ENCODE measurements at regions not wholly inside any gene's neighbourhood (a gene's known extent, or its start where the extent isn't known, plus 50 kb on each side); places are given as distances from the start of the nearest gene placed in this dataset.

DNA sequence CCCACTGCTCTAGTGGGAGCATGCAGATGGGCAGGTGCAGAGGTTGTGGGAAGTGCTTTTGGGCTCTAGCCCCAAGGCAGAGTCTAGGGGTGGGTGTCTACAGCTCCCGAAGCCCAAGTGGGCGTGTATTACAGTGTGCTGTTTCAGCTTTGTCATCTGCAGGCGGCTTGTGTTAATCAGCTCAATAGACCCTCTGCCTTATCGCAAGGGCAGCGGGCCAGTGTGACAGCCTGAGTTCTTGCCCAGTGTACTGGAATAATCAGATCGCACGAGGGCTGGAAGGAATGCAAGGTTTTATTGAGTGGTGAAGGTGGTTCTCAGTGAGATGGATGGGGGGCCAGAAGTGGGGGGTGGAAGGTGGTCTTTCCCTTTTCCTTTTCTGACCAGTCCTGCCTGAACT is 529.4 kb upstream of the AMOT start:
- no TSS peak for BruUV-seq (replicated peaks)

DNA sequence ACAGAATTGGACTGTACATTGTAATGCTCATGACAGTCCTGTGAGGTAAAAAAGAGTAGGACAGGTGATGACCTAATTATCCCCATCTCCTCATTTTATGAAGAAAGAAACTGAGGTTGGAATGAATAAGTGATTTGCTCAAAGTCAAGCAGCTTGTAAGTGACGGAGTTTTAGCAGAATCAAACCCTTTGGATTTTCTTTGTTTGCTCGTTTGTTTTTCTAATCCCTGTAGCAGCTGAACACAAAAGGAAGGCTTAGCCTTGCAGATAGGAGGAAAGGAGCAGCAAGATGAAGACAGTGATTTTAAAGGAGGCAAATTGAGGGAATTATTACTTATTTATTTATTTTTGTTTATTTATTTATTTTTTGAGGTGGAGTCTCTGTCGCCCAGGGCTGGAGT is 528.4 kb upstream of the AMOT start:
- Histone ChIP-seq H3K9me3 (ENCODE audit: low read length) (no peaks in the 10 kb centered on the region), H3K79me2 (ENCODE audit: low read length) (no peaks in the 10 kb centered on the region), H3K4me2 (ENCODE audit: low read length) (no peak overlapping the region), H3K36me3 (ENCODE audit: low read depth, low read length) (no peaks in the 10 kb centered on the region), H3K4me1 (ENCODE audit: insufficient read depth, low read length) (no peaks in the 10 kb centered on the region), H4K20me1 (ENCODE audit: low read length) (no peaks in the 10 kb centered on the region), H3K9me2 (replicated peaks; ENCODE audit: low read length) (no peaks in the 10 kb centered on the region), H3K27me3 (ENCODE audit: low read length) (no peaks in the 10 kb centered on the region), H2AFZ (ENCODE audit: low read length) (no peak overlapping the region), H3K4me3 (ENCODE audit: low read length) (no peak overlapping the region), H3K27ac (ENCODE audit: low read length) (no peak overlapping the region), H3F3A (ENCODE audit: low read length, unreplicated experiment) (no peaks in the 10 kb centered on the region), H3K9ac (ENCODE audit: low read length) (no peak overlapping the region)
- TF ChIP-seq EZH2phosphoT487 (IDR thresholded peaks at IDR 0.05; ENCODE audit: borderline replicate concordance, low read length), result no peak
- no peak for TF ChIP-seq EZH2 (IDR thresholded peaks at IDR 0.05; ENCODE audit: low read length, unreplicated experiment)
- no peak for TF ChIP-seq CTCF (conservative IDR thresholded peaks at IDR 0.05; ENCODE audit: low read depth, low read length)
- CTCF ChIA-PET, result no interaction called here
- POLR2A ChIA-PET (ENCODE audit: unreplicated experiment), result no interaction called here
- intact Hi-C loops (cut with micrococcal nuclease), result no loop called here
- ATAC-seq (no peak), DNase-seq (no peak)
- no TSS peak for BruUV-seq (replicated peaks)

More for the DNA sequence above, 529.4 kb upstream of the AMOT start:
- Histone ChIP-seq H3K9ac (ENCODE audit: low read length) (no peak overlapping the region), H3K36me3 (ENCODE audit: low read depth, low read length) (no peaks in the 10 kb centered on the region), H3K4me2 (ENCODE audit: low read length) (no peak overlapping the region), H3K4me3 (ENCODE audit: low read length) (no peak overlapping the region), H3K27ac (ENCODE audit: low read length) (no peak overlapping the region), H3K27me3 (ENCODE audit: low read length) (no peaks in the 10 kb centered on the region), H3K4me1 (ENCODE audit: insufficient read depth, low read length) (no peaks in the 10 kb centered on the region), H4K20me1 (ENCODE audit: low read length) (no peaks in the 10 kb centered on the region), H3K9me3 (ENCODE audit: low read length) (no peaks in the 10 kb centered on the region), H3F3A (ENCODE audit: low read length, unreplicated experiment) (no peaks in the 10 kb centered on the region), H3K9me2 (replicated peaks; ENCODE audit: low read length) (no peaks in the 10 kb centered on the region), H2AFZ (ENCODE audit: low read length) (no peak overlapping the region), H3K79me2 (ENCODE audit: low read length) (no peaks in the 10 kb centered on the region)
- ATAC-seq, result no peak
- intact Hi-C loops (cut with micrococcal nuclease), result no loop called here
- CTCF ChIA-PET, result no interaction called here
- no peak for DNase-seq
- no peak for TF ChIP-seq CTCF (conservative IDR thresholded peaks at IDR 0.05; ENCODE audit: low read depth, low read length)
- TF ChIP-seq EZH2phosphoT487 (IDR thresholded peaks at IDR 0.05; ENCODE audit: borderline replicate concordance, low read length), result no peak
- TF ChIP-seq EZH2 (IDR thresholded peaks at IDR 0.05; ENCODE audit: low read length, unreplicated experiment), result no peak
- POLR2A ChIA-PET (ENCODE audit: unreplicated experiment), result no interaction called here

DNA sequence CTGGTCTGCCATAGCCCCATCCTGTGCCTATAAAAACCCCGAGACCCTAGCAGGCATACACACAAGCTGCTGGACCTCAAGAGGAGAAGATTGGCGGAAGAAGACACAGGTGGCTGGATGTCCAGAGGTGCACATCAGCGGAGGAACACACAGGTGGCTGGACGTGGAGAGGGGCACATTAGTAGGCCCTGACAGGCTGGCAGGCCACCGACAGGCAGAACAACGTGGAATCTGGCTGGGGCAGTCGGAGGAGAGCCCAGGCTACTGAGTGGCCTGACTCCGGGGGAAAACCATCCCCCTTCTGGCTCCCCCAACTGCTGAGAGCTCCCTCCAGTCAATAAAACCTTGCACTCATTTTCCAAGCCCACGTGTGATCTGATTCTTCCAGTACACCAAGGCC is 512.5 kb upstream of the AMOT start:
- ChIA-PET CTCF (no interaction called here), POLR2A (ENCODE audit: unreplicated experiment) (no interaction called here)
- Histone ChIP-seq H3K27me3 (ENCODE audit: low read length) (no peaks in the 10 kb centered on the region), H3K9me2 (replicated peaks; ENCODE audit: low read length) (no peaks in the 10 kb centered on the region), H3K9ac (ENCODE audit: low read length) (no peak overlapping the region), H3K36me3 (ENCODE audit: low read depth, low read length) (no peaks in the 10 kb centered on the region), H3K4me1 (ENCODE audit: insufficient read depth, low read length) (no peaks in the 10 kb centered on the region), H3F3A (ENCODE audit: low read length, unreplicated experiment) (no peaks in the 10 kb centered on the region), H3K4me3 (ENCODE audit: low read length) (no peak overlapping the region), H3K4me2 (ENCODE audit: low read length) (no peak overlapping the region), H3K27ac (ENCODE audit: low read length) (no peak overlapping the region), H4K20me1 (ENCODE audit: low read length) (no peaks in the 10 kb centered on the region), H3K79me2 (ENCODE audit: low read length) (no peaks in the 10 kb centered on the region), H2AFZ (ENCODE audit: low read length) (no peak overlapping the region), H3K9me3 (ENCODE audit: low read length) (no peaks in the 10 kb centered on the region)
- ATAC-seq, result no peak
- TF ChIP-seq CTCF (conservative IDR thresholded peaks at IDR 0.05; ENCODE audit: low read depth, low read length), result no peak
- DNase-seq, result no peak
- no TSS peak for BruUV-seq (replicated peaks)
- intact Hi-C loops (cut with micrococcal nuclease), result no loop called here
